ENCODE measurements at regions not wholly inside any gene's neighbourhood (a gene's known extent, or its start where the extent isn't known, plus 50 kb on each side); places are given as distances from the start of the nearest gene placed in this dataset.

DNA sequence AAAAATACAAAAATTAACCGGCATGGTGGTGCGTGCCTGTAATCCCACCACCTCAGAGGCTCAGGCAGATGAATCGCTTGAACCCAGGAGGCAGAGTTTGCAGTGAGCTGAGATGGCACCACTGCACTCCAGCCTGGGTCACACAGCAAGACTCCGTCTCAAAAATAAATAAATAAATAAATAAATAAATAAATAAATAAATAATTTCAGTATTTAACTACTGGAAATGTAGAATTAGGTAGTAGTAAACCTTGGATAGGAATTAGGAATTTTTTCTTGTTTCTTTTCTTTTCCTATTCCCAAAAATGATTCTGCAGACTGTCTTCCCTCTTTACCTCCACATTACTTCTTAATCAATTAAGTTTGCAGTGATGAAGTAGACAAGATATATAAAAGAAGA, 103.2 kb downstream of the PLK2 start:
- TF ChIP-seq CTCF (IDR thresholded peaks at IDR 0.05) (no peak), POLR2A (IDR thresholded peaks at IDR 0.05) (no peak)
